ENCODE measurements at regions not wholly inside any gene's neighbourhood (a gene's known extent, or its start where the extent isn't known, plus 50 kb on each side); places are given as distances from the start of the nearest gene placed in this dataset.

DNA sequence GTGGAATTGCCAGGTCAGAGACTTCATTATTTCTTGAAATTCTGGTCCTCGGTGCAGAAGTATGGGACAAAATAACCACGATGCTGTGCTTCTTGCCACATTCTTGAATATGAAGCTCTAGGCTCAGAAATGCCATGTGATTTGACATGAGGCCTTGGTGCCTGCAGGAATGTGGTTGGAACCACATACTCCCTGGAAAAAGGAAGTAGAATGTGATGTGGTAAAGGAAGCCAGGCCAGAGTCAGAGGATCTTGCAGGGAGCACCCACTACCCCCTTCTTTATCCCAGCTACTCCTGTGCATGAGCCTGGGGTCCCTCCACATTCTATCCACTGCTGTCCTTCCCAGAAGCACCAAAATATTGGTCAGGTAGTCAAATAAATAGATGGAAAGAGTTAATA lies 80.9 kb downstream of the FOXD1 start:
- no peak overlapping the region for H3K27ac ChIP-seq (ENCODE audit: insufficient read length, low read depth, low read length)
- H3K9ac ChIP-seq (ENCODE audit: extremely low read depth, insufficient read length, low read length) = no peak overlapping the region
- no peak overlapping the region for H2AFZ ChIP-seq (ENCODE audit: low read length)
- no peak for DNase-seq
- no CpG with 5 or more reads among the region's 2 CpGs for WGBS (ENCODE audit: extremely low coverage, insufficient read length, low lambda C conversion rate)
- H3K14ac ChIP-seq (ENCODE audit: insufficient read depth, low read length) = no peak overlapping the region
- no peak overlapping the region for H3T11ph ChIP-seq (ENCODE audit: low read length)
- no peak overlapping the region for H2BK5ac ChIP-seq (ENCODE audit: insufficient read length, low read length)
- H4K91ac ChIP-seq (ENCODE audit: insufficient read length, low read depth, low read length) = no peak overlapping the region
- H4K8ac ChIP-seq (replicated peaks; ENCODE audit: insufficient read length, low read depth, low read length) = no peak overlapping the region
- no peak overlapping the region for H3K4me2 ChIP-seq (ENCODE audit: insufficient read depth, insufficient read length, low read length)
- no peaks in the 10 kb centered on the region for H3K36me3 Mint-ChIP-seq (ENCODE audit: insufficient read depth in 1 of 3, low read depth in 3 of 3)
- peaks cover 6% of the 10 kb centered on the region for H3K27me3 Mint-ChIP-seq (ENCODE audit: low read depth)
- no peak overlapping the region for H2BK15ac ChIP-seq (ENCODE audit: low read depth, low read length)
- no peaks in the 10 kb centered on the region for H3K4me1 ChIP-seq (ENCODE audit: insufficient read depth, low read length)
- no peak overlapping the region for H2AK5ac ChIP-seq (ENCODE audit: insufficient read length, low read length)
- H3K4ac ChIP-seq (ENCODE audit: low read depth, low read length) = no peak overlapping the region
- no peaks in the 10 kb centered on the region for H3K23me2 ChIP-seq (ENCODE audit: insufficient read length, low read depth, low read length, poor library complexity, severe bottlenecking)
- no peaks in the 10 kb centered on the region for H3K79me1 ChIP-seq (ENCODE audit: insufficient read depth, low read depth, low read length, poor library complexity, severe bottlenecking)
- no peak overlapping the region for H3K4me3 Mint-ChIP-seq
- no peak overlapping the region for H3K27ac Mint-ChIP-seq
- no peak overlapping the region for H4K5ac ChIP-seq (ENCODE audit: insufficient read length, low read depth, low read length)
- H3K4me1 Mint-ChIP-seq = peaks cover 6% of the 10 kb centered on the region in 2 experiments
- no peak overlapping the region for H3K18ac ChIP-seq (ENCODE audit: insufficient read length, low read depth, low read length)
- no peak overlapping the region for H2BK12ac ChIP-seq (ENCODE audit: insufficient read length, low read depth, low read length)
- H3K79me2 ChIP-seq (ENCODE audit: insufficient read depth, low read length) = no peaks in the 10 kb centered on the region
- H4K20me1 ChIP-seq (ENCODE audit: control insufficient read depth, insufficient read depth, insufficient read length) = no peaks in the 10 kb centered on the region
- no peak for TF ChIP-seq CTCF (conservative IDR thresholded peaks at IDR 0.05)
- H3K56ac ChIP-seq (ENCODE audit: insufficient read length, low read depth, low read length) = no peak overlapping the region
- no peaks in the 10 kb centered on the region for H3K9me3 Mint-ChIP-seq
- no peaks in the 10 kb centered on the region for H3K27me3 ChIP-seq (ENCODE audit: insufficient read depth, low read length)
- H3K23ac ChIP-seq (ENCODE audit: insufficient read length, low read depth, low read length) = no peak overlapping the region
- no peaks in the 10 kb centered on the region for H3K9me3 ChIP-seq (ENCODE audit: control insufficient read depth, low read depth, low read length)
- H2BK120ac ChIP-seq (ENCODE audit: low read depth, low read length, poor library complexity, severe bottlenecking) = no peak overlapping the region
- H2BK20ac ChIP-seq (ENCODE audit: low read depth, low read length, poor library complexity, severe bottlenecking) = no peak overlapping the region

Data from H9 (cell line).